Stimulated activated naive CD8-positive, alpha-beta T cell treated with anti-CD3 and anti-CD28 coated beads, Interleukin-15, Interleukin-2, amounts not matched to agents 100 U/mL and 50 U/mL, for 24 hours (primary cell): ENCODE measurements at regions not wholly inside any gene's neighbourhood (a gene's known extent, or its start where the extent isn't known, plus 50 kb on each side); places are given as distances from the start of the nearest gene placed in this dataset.
"Not testable (repeated sequence)": the region's sequence is repeated elsewhere in the genome, so short reads cannot be mapped to it uniquely, and the experiment has no call there.

Experiments
- ATAC-seq: fragments of 150-1000 bp; cut with Tn5 transposase; one replicate; pipeline ENCODE4 v1.10.0; 2021
- DNase-seq: peaks from one replicate; pipeline ENCODE4 v3.0.0; 2021

DNA sequence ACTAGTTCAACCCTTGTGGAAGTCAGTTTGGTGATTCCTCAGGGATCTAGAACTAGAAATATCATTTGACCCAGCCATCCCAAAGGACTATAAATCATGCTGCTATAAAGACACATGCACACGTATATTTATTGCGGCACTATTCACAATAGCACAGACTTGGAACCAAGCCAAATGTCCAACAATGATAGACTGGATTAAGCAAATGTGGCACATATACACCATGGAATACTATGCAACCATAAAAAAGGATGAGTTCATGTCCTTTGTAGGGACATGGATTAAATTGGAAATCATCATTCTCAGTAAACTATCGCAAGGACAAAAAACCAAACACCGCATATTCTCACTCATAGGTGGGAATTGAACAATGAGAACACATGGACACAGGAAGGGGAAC is 157.8 kb downstream of the MSN start:
- not testable (repeated sequence) for DNase-seq, ATAC-seq

DNA sequence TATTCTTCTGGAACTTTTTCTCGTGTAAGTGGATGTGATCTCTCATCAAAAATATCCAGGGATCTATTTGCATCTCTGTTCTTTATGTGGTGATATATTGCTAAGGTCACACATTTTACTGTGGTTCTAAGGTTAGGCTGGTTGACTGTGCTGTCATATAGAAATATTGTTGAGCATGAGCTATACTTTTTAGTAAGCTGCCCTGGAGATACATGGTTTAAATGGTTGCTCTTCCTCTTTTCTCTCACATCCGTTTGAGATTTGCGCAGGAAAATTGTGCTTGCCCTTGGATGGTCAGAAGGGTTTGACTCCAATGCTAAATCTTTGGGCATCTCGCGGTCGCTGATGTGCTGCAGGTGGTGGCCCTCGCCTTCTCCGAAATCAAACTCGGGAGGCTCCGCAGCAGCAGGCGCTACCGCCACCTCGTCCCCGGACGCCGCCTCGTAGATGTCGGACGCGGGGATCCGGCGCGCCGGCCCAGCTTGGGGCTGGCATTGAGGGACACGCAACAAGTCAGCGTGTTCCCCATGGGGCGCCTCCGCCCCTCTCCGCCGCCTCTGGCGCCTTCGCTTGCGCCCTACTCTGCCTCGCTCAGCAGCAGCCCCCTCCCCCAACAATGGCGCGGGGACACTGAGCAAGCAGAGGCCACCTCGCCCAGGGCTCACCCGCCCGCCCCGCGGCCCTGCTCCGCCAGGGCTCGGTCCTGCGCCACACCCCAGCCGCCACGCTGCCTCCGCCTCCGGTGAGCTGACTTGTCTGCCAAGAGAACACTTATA is 154.5 kb downstream of the MSN start:
- peak; percentile 73 for ATAC-seq
- DNase-seq, result peak; percentile 50

DNA sequence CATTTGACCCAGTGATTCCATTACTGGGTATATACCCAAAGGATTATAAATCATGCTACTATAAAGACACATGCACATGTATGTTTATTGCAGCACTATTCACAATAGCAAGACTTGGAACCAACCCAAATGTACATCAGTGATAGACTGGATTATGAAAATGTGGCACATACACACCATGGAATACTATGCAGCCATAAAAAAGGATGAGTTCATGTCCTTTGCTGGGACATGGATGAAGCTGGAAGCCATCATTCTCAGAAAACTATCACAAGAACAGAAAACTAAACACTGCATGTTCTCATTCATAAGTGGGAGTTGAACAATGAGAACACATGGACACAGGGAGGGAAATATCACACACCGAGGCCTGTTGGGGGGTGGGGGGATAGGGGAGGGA is 152.5 kb downstream of the MSN start:
- ATAC-seq, DNase-seq: not testable (repeated sequence)

DNA sequence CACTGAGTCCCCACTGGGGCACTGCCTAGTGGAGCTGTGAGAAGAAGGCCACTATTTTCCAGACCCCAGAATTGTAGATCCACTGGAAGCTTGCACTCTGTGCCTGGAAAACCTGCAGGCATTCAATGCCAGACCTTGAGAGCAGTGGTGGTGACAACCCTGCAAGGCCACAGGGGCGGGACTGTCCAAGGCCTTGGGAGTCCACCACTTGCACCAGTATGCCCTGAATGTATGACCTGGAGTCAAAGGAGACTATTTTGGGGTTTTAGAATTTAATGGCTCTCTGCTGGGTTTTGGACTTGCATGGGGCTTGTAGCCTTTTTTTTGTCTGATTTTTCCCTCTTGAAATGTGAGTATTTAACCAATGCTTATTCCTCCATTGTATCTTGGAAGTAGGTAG is 145.8 kb downstream of the MSN start:
- ATAC-seq (no peak), DNase-seq (no peak)

DNA sequence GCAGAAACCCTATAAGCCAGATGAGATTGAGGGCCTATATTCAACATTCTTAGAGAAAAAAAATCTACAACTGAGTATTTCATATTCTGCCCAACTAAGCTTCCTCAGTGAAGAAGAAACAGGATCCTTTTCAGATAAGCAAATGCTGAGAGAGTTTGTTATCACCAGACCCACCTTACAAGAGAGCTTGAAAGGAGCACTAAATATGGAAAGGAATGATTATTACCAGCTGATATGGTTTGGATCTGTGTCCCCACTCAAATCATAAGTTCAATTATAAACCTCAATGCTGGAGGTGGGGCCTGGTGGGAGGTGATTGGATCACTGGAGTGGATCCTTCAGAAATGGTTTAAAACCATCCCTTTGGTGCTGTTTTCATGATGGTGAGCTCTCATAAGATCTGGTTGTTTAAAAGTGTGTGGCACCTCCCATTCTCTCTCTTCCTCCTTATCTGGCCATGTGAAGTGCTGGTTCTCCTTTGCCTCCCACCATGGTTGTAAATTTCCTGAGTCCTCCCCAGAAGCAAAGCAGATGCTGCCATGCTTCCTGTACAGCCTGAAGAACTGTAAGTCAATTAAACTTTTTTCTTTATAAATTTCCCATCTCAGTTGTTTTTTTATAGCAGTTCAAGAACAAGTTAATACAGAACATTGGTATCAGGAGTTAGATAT is 144.2 kb downstream of the MSN start:
- DNase-seq (no peak), ATAC-seq (no peak)
